ENCODE measurements at regions not wholly inside any gene's neighbourhood (a gene's known extent, or its start where the extent isn't known, plus 50 kb on each side); places are given as distances from the start of the nearest gene placed in this dataset.

- Histone ChIP-seq H3K4me3 (replicated peaks in 1 of 2; ENCODE audit: low read depth in 1 of 2, low read length in 2 of 2) (no peak overlapping the region), H3K9me2 (ENCODE audit: insufficient read depth) (no peaks in the 10 kb centered on the region), H3K27me3 (ENCODE audit: insufficient read depth, low read length) (no peaks in the 10 kb centered on the region), H3K4me1 (ENCODE audit: control insufficient read depth in 1 of 2, insufficient read depth in 2 of 2, low read length in 2 of 2) (peaks cover 0 to 9% of the 10 kb centered on the region in 2 experiments; a peak in 2 of 4 replicates), H3K4me2 (ENCODE audit: low read length) (no peak overlapping the region), H3K9me3 (ENCODE audit: control insufficient read depth in 1 of 2, insufficient read depth in 1 of 2, low read depth in 1 of 2, low read length in 2 of 2) (no peaks in the 10 kb centered on the region), H3K9ac (ENCODE audit: low read length) (no peak overlapping the region), H4K20me1 (ENCODE audit: insufficient read depth) (no peaks in the 10 kb centered on the region), H3K79me2 (ENCODE audit: insufficient read depth, low read length) (no peaks in the 10 kb centered on the region), H3K27ac (ENCODE audit: low read depth, low read length) (no peak overlapping the region), H3K36me3 (ENCODE audit: control insufficient read depth in 1 of 2, insufficient read depth in 2 of 2, low read length in 2 of 2) (no peaks in the 10 kb centered on the region), H2AFZ (ENCODE audit: low read depth, low read length, poor library complexity, severe bottlenecking) (no peak overlapping the region)
- no peak for TF ChIP-seq POLR2A (IDR thresholded peaks at IDR 0.05; ENCODE audit: borderline replicate concordance, extremely low read depth, insufficient read depth, insufficient read length)
- TF ChIP-seq ZFX (IDR thresholded peaks at IDR 0.05) = no peak
- TF ChIP-seq FOSL1 (IDR thresholded peaks at IDR 0.05; ENCODE audit: low read depth) = no peak
- no peak for TF ChIP-seq EZH2 (IDR thresholded peaks at IDR 0.05)
- no peak for TF ChIP-seq EGR1 (IDR thresholded peaks at IDR 0.05; ENCODE audit: low read depth)
- ChIA-PET CTCF (no interaction called here), RAD21 (ENCODE audit: low non-redundant PET in 1 of 2, low total read pairs in 2 of 2, uncharacterized antibody in 2 of 2, unreplicated experiment in 2 of 2) (no interaction called here), POLR2A (no interaction called here)
- BruUV-seq (replicated peaks) = no TSS peak
- DNase-seq (ENCODE audit: low read depth, low spot score) = no peak
- intact Hi-C loops (cut with micrococcal nuclease) = no loop called here
- no peak for ATAC-seq
Observed at GRCh38 chr4:7131498-7132031, 60.8 kb upstream of the SORCS2 start.

- no peaks in the 10 kb centered on the region for H4K20me1 ChIP-seq (ENCODE audit: insufficient read depth)
- ChIA-PET CTCF (no interaction called here), POLR2A (no interaction called here), RAD21 (ENCODE audit: low non-redundant PET in 1 of 2, low total read pairs in 2 of 2, uncharacterized antibody in 2 of 2, unreplicated experiment in 2 of 2) (no interaction called here)
- TF ChIP-seq POLR2A (IDR thresholded peaks at IDR 0.05; ENCODE audit: borderline replicate concordance, extremely low read depth, insufficient read depth, insufficient read length) (no peak), POLR2AphosphoS5 (IDR thresholded peaks at IDR 0.05; ENCODE audit: low read depth, low read length) (no peak), REST (IDR thresholded peaks at IDR 0.05; ENCODE audit: low read depth) (no peak), TCF7L2 (IDR thresholded peaks at IDR 0.05; ENCODE audit: borderline replicate concordance, extremely low read depth, insufficient read depth, insufficient read length) (no peak), SRF (IDR thresholded peaks at IDR 0.05; ENCODE audit: low read depth) (no peak), MAX (IDR thresholded peaks at IDR 0.05) (no peak), CEBPB (IDR thresholded peaks at IDR 0.05; ENCODE audit: low read depth) (no peak), EGR1 (IDR thresholded peaks at IDR 0.05; ENCODE audit: low read depth) (no peak), ELF1 (IDR thresholded peaks at IDR 0.05; ENCODE audit: borderline replicate concordance, low read depth) (no peak), SP1 (IDR thresholded peaks at IDR 0.05; ENCODE audit: low read depth) (no peak), ZNF274 (IDR thresholded peaks at IDR 0.05; ENCODE audit: low read depth, low read length) (no peak), ATF3 (IDR thresholded peaks at IDR 0.05) (no peak), ZFX (IDR thresholded peaks at IDR 0.05) (no peak), CBX3 (IDR thresholded peaks at IDR 0.05; ENCODE audit: low read depth) (no peak)
- H3K9me3 ChIP-seq (ENCODE audit: control insufficient read depth in 1 of 2, insufficient read depth in 1 of 2, low read depth in 1 of 2, low read length in 2 of 2) = no peaks in the 10 kb centered on the region
- no peak overlapping the region; the same call in 1 of the 2 replicates for H3K27ac ChIP-seq (ENCODE audit: low read depth, low read length)
- ATAC-seq (no peak), DNase-seq (ENCODE audit: low read depth, low spot score) (no peak)
- H3K4me2 ChIP-seq (ENCODE audit: low read length) = no peak overlapping the region
- no peak overlapping the region for H3K4me3 ChIP-seq (replicated peaks in 1 of 2; ENCODE audit: low read depth in 1 of 2, low read length in 2 of 2)
- H3K4me1 ChIP-seq (ENCODE audit: control insufficient read depth in 1 of 2, insufficient read depth in 2 of 2, low read length in 2 of 2) = peaks cover 0 to under 1% of the 10 kb centered on the region in 2 experiments; a peak in 1 of 4 replicates
- H3K36me3 ChIP-seq (ENCODE audit: control insufficient read depth in 1 of 2, insufficient read depth in 2 of 2, low read length in 2 of 2) = no peaks in the 10 kb centered on the region
- no TSS peak for BruUV-seq (replicated peaks)
- no peak overlapping the region for H3K9ac ChIP-seq (ENCODE audit: low read length)
- H3K9me2 ChIP-seq (ENCODE audit: insufficient read depth) = no peaks in the 10 kb centered on the region
- no peaks in the 10 kb centered on the region for H3K27me3 ChIP-seq (ENCODE audit: insufficient read depth, low read length)
- intact Hi-C loops (cut with micrococcal nuclease) = no loop called here
- no peaks in the 10 kb centered on the region for H3K79me2 ChIP-seq (ENCODE audit: insufficient read depth, low read length)
- H2AFZ ChIP-seq (ENCODE audit: low read depth, low read length, poor library complexity, severe bottlenecking) = no peak overlapping the region
Observed at GRCh38 chr4:7130621-7131211, 61.6 kb upstream of the SORCS2 start.

Measured in HCT116 (cell line).